ENCODE measurements at regions not wholly inside any gene's neighbourhood (a gene's known extent, or its start where the extent isn't known, plus 50 kb on each side); places are given as distances from the start of the nearest gene placed in this dataset.

DNA sequence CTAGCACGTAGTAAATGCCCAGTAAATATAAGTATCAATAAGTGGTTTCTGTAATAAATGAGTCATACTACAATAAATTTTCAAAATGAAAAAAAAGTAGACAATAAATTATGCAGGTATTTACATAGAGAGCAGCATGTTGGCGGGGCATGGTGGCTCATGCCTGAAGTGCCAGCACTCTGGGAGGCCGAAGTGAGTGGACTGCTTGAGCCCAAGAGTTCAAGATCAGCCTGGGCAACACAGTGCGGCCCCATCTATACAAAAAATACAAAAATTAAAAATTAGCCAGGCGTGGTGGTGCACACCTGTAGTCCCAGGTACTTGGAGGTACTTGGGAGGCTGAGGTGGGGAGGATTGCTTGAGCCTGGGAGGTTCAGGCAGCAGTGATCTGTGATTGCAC, 509.3 kb upstream of the KLF6 start:
- H3K9me2 ChIP-seq (replicated peaks; ENCODE audit: insufficient read depth, low read length): no peaks in the 10 kb centered on the region; the same call in 1 of the 2 replicates
- H3K79me2 ChIP-seq (ENCODE audit: insufficient read depth, low read length): no peaks in the 10 kb centered on the region
- H3F3A ChIP-seq (ENCODE audit: insufficient read depth): no peaks in the 10 kb centered on the region
- H3K27ac ChIP-seq (ENCODE audit: low read depth, low read length): no peak overlapping the region
- no peak overlapping the region for H2AFZ ChIP-seq (ENCODE audit: low read depth, low read length, severe bottlenecking)
- H3K27me3 ChIP-seq (ENCODE audit: low read length): no peaks in the 10 kb centered on the region
- H3K9me3 ChIP-seq (ENCODE audit: insufficient read depth, low read length): no peaks in the 10 kb centered on the region
- H3K4me2 ChIP-seq (ENCODE audit: low read depth, low read length, poor library complexity, severe bottlenecking): no peak overlapping the region
- H3K36me3 ChIP-seq (ENCODE audit: low read length): no peaks in the 10 kb centered on the region
- no peaks in the 10 kb centered on the region for H4K20me1 ChIP-seq (ENCODE audit: low read depth, low read length)
- no peak for TF ChIP-seq EZH2phosphoT487 (conservative IDR thresholded peaks at IDR 0.05; ENCODE audit: low read length)
- TF ChIP-seq, protein P1, sequence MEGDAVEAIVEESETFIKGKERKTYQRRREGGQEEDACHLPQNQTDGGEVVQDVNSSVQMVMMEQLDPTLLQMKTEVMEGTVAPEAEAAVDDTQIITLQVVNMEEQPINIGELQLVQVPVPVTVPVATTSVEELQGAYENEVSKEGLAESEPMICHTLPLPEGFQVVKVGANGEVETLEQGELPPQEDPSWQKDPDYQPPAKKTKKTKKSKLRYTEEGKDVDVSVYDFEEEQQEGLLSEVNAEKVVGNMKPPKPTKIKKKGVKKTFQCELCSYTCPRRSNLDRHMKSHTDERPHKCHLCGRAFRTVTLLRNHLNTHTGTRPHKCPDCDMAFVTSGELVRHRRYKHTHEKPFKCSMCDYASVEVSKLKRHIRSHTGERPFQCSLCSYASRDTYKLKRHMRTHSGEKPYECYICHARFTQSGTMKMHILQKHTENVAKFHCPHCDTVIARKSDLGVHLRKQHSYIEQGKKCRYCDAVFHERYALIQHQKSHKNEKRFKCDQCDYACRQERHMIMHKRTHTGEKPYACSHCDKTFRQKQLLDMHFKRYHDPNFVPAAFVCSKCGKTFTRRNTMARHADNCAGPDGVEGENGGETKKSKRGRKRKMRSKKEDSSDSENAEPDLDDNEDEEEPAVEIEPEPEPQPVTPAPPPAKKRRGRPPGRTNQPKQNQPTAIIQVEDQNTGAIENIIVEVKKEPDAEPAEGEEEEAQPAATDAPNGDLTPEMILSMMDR (IDR thresholded peaks at IDR 0.05; ENCODE audit: insufficient read depth, low read length, poor library complexity, severe bottlenecking): no peak
- H3K9ac ChIP-seq (ENCODE audit: low read length): no peak overlapping the region
- no peak overlapping the region for H3K4me3 ChIP-seq (ENCODE audit: insufficient read depth, low read length, poor library complexity, severe bottlenecking)

DNA sequence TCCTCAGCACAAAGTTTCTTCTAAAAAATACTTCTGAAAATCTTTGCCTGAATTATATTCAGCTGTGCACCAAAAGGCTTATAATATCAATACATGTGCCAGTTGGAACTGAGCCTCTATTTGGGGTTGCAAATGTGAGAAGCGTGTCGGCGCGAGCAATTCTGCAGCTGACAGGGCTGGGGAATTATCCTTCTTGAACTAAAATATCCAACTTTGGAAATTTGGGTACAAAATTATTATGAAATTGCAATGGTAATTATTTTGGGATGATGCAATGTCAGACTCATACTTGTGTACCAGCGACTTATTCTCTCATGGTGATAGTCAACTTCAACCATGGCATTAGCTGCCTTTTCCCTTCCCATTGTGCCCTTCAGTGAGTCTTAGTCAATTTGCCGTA, 507.0 kb upstream of the KLF6 start:
- H3K27me3 ChIP-seq (ENCODE audit: low read length): no peaks in the 10 kb centered on the region
- H3K9me3 ChIP-seq (ENCODE audit: insufficient read depth, low read length): no peaks in the 10 kb centered on the region
- no peak overlapping the region for H3K4me2 ChIP-seq (ENCODE audit: low read depth, low read length, poor library complexity, severe bottlenecking)
- H3K9me2 ChIP-seq (replicated peaks; ENCODE audit: insufficient read depth, low read length): no peaks in the 10 kb centered on the region
- no peak overlapping the region for H3K27ac ChIP-seq (ENCODE audit: low read depth, low read length)
- TF ChIP-seq EZH2phosphoT487 (conservative IDR thresholded peaks at IDR 0.05; ENCODE audit: low read length): no peak
- TF ChIP-seq, protein P1 (IDR thresholded peaks at IDR 0.05; ENCODE audit: insufficient read depth, low read length, poor library complexity, severe bottlenecking): no peak
- no peak overlapping the region for H3K9ac ChIP-seq (ENCODE audit: low read length)
- no peak overlapping the region for H3K4me3 ChIP-seq (ENCODE audit: insufficient read depth, low read length, poor library complexity, severe bottlenecking)
- no peaks in the 10 kb centered on the region for H3K79me2 ChIP-seq (ENCODE audit: insufficient read depth, low read length)
- no peaks in the 10 kb centered on the region for H3F3A ChIP-seq (ENCODE audit: insufficient read depth)
- H3K36me3 ChIP-seq (ENCODE audit: low read length): no peaks in the 10 kb centered on the region
- H4K20me1 ChIP-seq (ENCODE audit: low read depth, low read length): no peaks in the 10 kb centered on the region
- no peak overlapping the region for H2AFZ ChIP-seq (ENCODE audit: low read depth, low read length, severe bottlenecking)

DNA sequence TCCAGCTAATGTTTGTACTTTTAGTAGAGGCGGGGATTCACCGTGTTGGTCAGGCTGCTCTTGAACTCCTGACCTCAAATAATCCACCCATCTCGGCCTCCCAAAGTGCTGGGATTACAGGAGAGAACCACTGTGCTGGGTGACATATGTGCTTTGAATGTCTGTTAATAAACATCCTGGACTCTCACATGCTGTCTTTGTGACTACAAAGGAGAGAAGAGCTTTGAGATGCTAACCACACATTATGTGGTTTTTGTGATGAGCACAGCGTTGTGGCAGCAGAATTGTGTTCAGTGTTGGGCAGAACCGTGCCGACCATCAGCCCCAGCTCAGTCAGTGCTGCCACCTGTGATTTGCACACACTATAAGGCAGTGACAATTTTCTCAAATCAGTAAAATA, 500.1 kb upstream of the KLF6 start:
- Histone ChIP-seq H3K36me3 (ENCODE audit: low read length) (no peaks in the 10 kb centered on the region), H3K4me3 (ENCODE audit: insufficient read depth, low read length, poor library complexity, severe bottlenecking) (no peak overlapping the region), H3K9me3 (ENCODE audit: insufficient read depth, low read length) (no peaks in the 10 kb centered on the region), H2AFZ (ENCODE audit: low read depth, low read length, severe bottlenecking) (no peak overlapping the region), H3K27me3 (ENCODE audit: low read length) (no peaks in the 10 kb centered on the region), H4K20me1 (ENCODE audit: low read depth, low read length) (no peaks in the 10 kb centered on the region), H3K4me2 (ENCODE audit: low read depth, low read length, poor library complexity, severe bottlenecking) (no peak overlapping the region), H3K9me2 (replicated peaks; ENCODE audit: insufficient read depth, low read length) (no peaks in the 10 kb centered on the region), H3K79me2 (ENCODE audit: insufficient read depth, low read length) (no peaks in the 10 kb centered on the region), H3K9ac (ENCODE audit: low read length) (no peak overlapping the region), H3K27ac (ENCODE audit: low read depth, low read length) (no peak overlapping the region), H3F3A (ENCODE audit: insufficient read depth) (no peaks in the 10 kb centered on the region)
- no peak for TF ChIP-seq EZH2phosphoT487 (conservative IDR thresholded peaks at IDR 0.05; ENCODE audit: low read length)
- TF ChIP-seq, protein P1 (IDR thresholded peaks at IDR 0.05; ENCODE audit: insufficient read depth, low read length, poor library complexity, severe bottlenecking): no peak
